CD14-positive monocyte (primary cell): ENCODE measurements at regions not wholly inside any gene's neighbourhood (a gene's known extent, or its start where the extent isn't known, plus 50 kb on each side); places are given as distances from the start of the nearest gene placed in this dataset.

Source experiments
- DNase-seq, 3 donors: peaks; one replicate each; pipeline ENCODE4 v3.0.0-alpha.2; 2011 to 2022
- H2AFZ ChIP-seq: 2 replicates; pipeline ENCODE4 v1.6.0; 2012; ENCODE audit warnings: mild to moderate bottlenecking, low read depth, low read length, inconsistent platforms; ENCODE audit not compliant: insufficient read depth, poor library complexity, severe bottlenecking
- H3K27ac ChIP-seq, 2 donors: 1 replicate in 1 of 2; 2 replicates in 1 of 2; pipeline ENCODE4 v1.5.1; 2012 to 2013; ENCODE audit warnings: low read length in 2 of 2, control low read depth in 1 of 2, inconsistent platforms in 1 of 2, low read depth in 1 of 2, mild to moderate bottlenecking in 1 of 2
- H3K27me3 ChIP-seq, 2 donors: one replicate each; pipeline versions ENCODE4 v1.6.0 to v1.6.1; 2011 to 2013; ENCODE audit warnings: low read length in 2 of 2; ENCODE audit not compliant: control insufficient read depth in 2 of 2, insufficient read depth in 2 of 2
- H3K36me3 ChIP-seq, 2 donors: replicated peaks in 1 of 2; 1 replicate in 1 of 2; 2 replicates in 1 of 2; pipeline versions ENCODE4 v1.5.1 to v1.6.1; 2012 to 2013; ENCODE audit warnings: low read length in 2 of 2, control low read depth in 1 of 2, inconsistent platforms in 1 of 2, mild to moderate bottlenecking in 1 of 2; ENCODE audit not compliant: insufficient read depth in 2 of 2, control insufficient read depth in 1 of 2
- H3K4me1 ChIP-seq, 2 donors: 1 replicate in 1 of 2; 2 replicates in 1 of 2; pipeline versions ENCODE4 v1.5.1 to v1.6.1; 2012 to 2013; ENCODE audit warnings: low read length in 2 of 2, control low read depth in 1 of 2, inconsistent platforms in 1 of 2, mild to moderate bottlenecking in 1 of 2, moderate library complexity in 1 of 2; ENCODE audit not compliant: insufficient read depth in 2 of 2, control insufficient read depth in 1 of 2
- H3K4me2 ChIP-seq: replicated peaks from 2 replicates; pipeline ENCODE3; 2012; ENCODE audit warnings: low read length, moderate library complexity, mild to moderate bottlenecking; ENCODE audit not compliant: poor library complexity, severe bottlenecking; ENCODE audit errors: extremely low read depth
- H3K4me3 ChIP-seq, 3 experiments: fragments of 200-600 bp in 1 of 3; sonication (generic) in 1 of 3; replicated peaks in 1 of 3; 1 replicate in 2 of 3; 2 replicates in 1 of 3; pipeline ENCODE4 v1.5.1; 2011 to 2013; ENCODE audit warnings: low read length in 3 of 3, mild to moderate bottlenecking in 3 of 3, control low read depth in 2 of 3, low read depth in 2 of 3, inconsistent platforms in 1 of 3, moderate library complexity in 1 of 3
- H3K79me2 ChIP-seq: 2 replicates; pipeline ENCODE4 v1.6.0; 2012; ENCODE audit warnings: mild to moderate bottlenecking, control low read depth, inconsistent platforms, low read length, moderate library complexity; ENCODE audit not compliant: insufficient read depth
- H3K9ac ChIP-seq: 2 replicates; pipeline ENCODE4 v1.6.0; 2017; ENCODE audit warnings: low read length, mild to moderate bottlenecking; ENCODE audit not compliant: insufficient read depth, poor library complexity, severe bottlenecking
- H3K9me3 ChIP-seq, 2 donors: replicated peaks in 1 of 2; 1 replicate in 1 of 2; 2 replicates in 1 of 2; pipeline versions ENCODE4 v1.5.1 to v1.6.1; 2012 to 2013; ENCODE audit warnings: low read length in 2 of 2, control low read depth in 1 of 2; ENCODE audit not compliant: control insufficient read depth in 1 of 2, insufficient read depth in 1 of 2
- H4K20me1 ChIP-seq: 2 replicates; pipeline ENCODE4 v1.6.0; 2012; ENCODE audit warnings: mild to moderate bottlenecking, low read length, control low read depth, moderate library complexity; ENCODE audit not compliant: insufficient read depth
- H3K27ac Mint-ChIP-seq, 7 donors: one replicate each; pipeline ENCODE4 v1.8.0; 2020; ENCODE audit warnings: mild to moderate bottlenecking in 7 of 7, mixed read lengths in 7 of 7, moderate library complexity in 6 of 7, inconsistent platforms in 2 of 7
- H3K27me3 Mint-ChIP-seq, 3 donors: one replicate each; pipeline ENCODE4 v1.8.0; 2021 to 2022; ENCODE audit warnings: low read depth in 3 of 3, mild to moderate bottlenecking in 3 of 3, mixed read lengths in 3 of 3, moderate library complexity in 3 of 3, inconsistent platforms in 1 of 3
- H3K36me3 Mint-ChIP-seq, 2 donors: one replicate each; pipeline ENCODE4 v1.8.0; 2020; ENCODE audit warnings: mixed read lengths in 2 of 2, inconsistent platforms in 1 of 2, mild to moderate bottlenecking in 1 of 2
- H3K4me1 Mint-ChIP-seq: one replicate; pipeline ENCODE4 v1.8.0; 2020; ENCODE audit warnings: mild to moderate bottlenecking, mixed read lengths
- H3K4me3 Mint-ChIP-seq, 2 donors: one replicate each; pipeline ENCODE4 v1.8.0; 2020; ENCODE audit warnings: mild to moderate bottlenecking in 2 of 2, mixed read lengths in 2 of 2, moderate library complexity in 1 of 2
- H3K9me3 Mint-ChIP-seq, 7 donors: one replicate each; pipeline ENCODE4 v1.8.0; 2020 to 2022; ENCODE audit warnings: mixed read lengths in 7 of 7, mild to moderate bottlenecking in 6 of 7, moderate library complexity in 6 of 7, inconsistent platforms in 2 of 7
- CTCF ChIP-seq: fragments of 200-600 bp; IDR thresholded peaks from one replicate; pipeline ENCODE4 v1.8.0; 2022; ENCODE audit warnings: antibody characterized with exemption, mild to moderate bottlenecking
- WGBS: methylation state at CpG from one replicate; pipeline ENCODE4 v1.1.5; 2013; ENCODE audit warnings: missing lambda C conversion rate; ENCODE audit not compliant: insufficient coverage; 5-methylcytosine and 5-hydroxymethylcytosine counted together
- intact Hi-C, 2 donors: fragments of 100-400 bp; cut with micrococcal nuclease; formaldehyde crosslinking; loops; one replicate each; pipeline versions ENCODE4 v1.15.0 to v1.15.1; 2023

GRCh38 chr5:79901631-79902030 lies 89.4 kb downstream of the MTX3 start:
- no peak overlapping the region for H3K4me2 ChIP-seq
- Mint-ChIP-seq H3K27ac (no peak overlapping the region), H3K4me1 (no peaks in the 10 kb centered on the region), H3K4me3 (no peak overlapping the region), H3K36me3 (no peaks in the 10 kb centered on the region), H3K27me3 (peaks cover 4 to 15% (median 14%) of the 10 kb centered on the region in 3 donors), H3K9me3 (peaks cover 6 to 32% (median 11%) of the 10 kb centered on the region in 7 donors)
- no peak overlapping the region for H3K9ac ChIP-seq
- no peaks in the 10 kb centered on the region for H3K9me3 ChIP-seq
- H3K79me2 ChIP-seq = no peaks in the 10 kb centered on the region
- TF ChIP-seq CTCF = no peak
- no peaks in the 10 kb centered on the region for H3K4me1 ChIP-seq
- no peak for DNase-seq
- H3K4me3 ChIP-seq = no peak overlapping the region
- no peaks in the 10 kb centered on the region for H3K36me3 ChIP-seq
- no peak overlapping the region for H2AFZ ChIP-seq
- intact Hi-C loops = no loop called here
- no peaks in the 10 kb centered on the region for H4K20me1 ChIP-seq
- peaks cover 0 to 6% of the 10 kb centered on the region in 2 donors for H3K27me3 ChIP-seq
- 91% methylated on average over 3 of the region's 5 CpGs for WGBS
- no peak overlapping the region for H3K27ac ChIP-seq

- Histone ChIP-seq H3K79me2 (no peaks in the 10 kb centered on the region), H3K9ac (no peak overlapping the region), H3K4me3 (no peak overlapping the region), H3K27ac (no peak overlapping the region), H3K27me3 (peaks cover 9 to 12% of the 10 kb centered on the region in 2 donors), H3K9me3 (no peaks in the 10 kb centered on the region), H3K4me2 (no peak overlapping the region), H4K20me1 (no peaks in the 10 kb centered on the region), H3K4me1 (no peaks in the 10 kb centered on the region), H3K36me3 (no peaks in the 10 kb centered on the region), H2AFZ (no peak overlapping the region)
- no peak for TF ChIP-seq CTCF
- no peaks in the 10 kb centered on the region for H3K4me1 Mint-ChIP-seq
- H3K36me3 Mint-ChIP-seq = no peaks in the 10 kb centered on the region
- no CpG with 5 or more reads among the region's 1 CpG for WGBS
- H3K9me3 Mint-ChIP-seq = peaks cover 1 to 26% (median 11%) of the 10 kb centered on the region in 7 donors
- intact Hi-C loops = no loop called here
- peaks cover 11 to 29% (median 21%) of the 10 kb centered on the region in 3 donors for H3K27me3 Mint-ChIP-seq
- H3K27ac Mint-ChIP-seq = no peak overlapping the region
- H3K4me3 Mint-ChIP-seq = no peak overlapping the region
- no peak for DNase-seq
Observed at GRCh38 chr5:79898611-79899010, 92.5 kb downstream of the MTX3 start.
